Right lobe of liver (tissue), 4 donors: ENCODE measurements at regions not wholly inside any gene's neighbourhood (a gene's known extent, or its start where the extent isn't known, plus 50 kb on each side); places are given as distances from the start of the nearest gene placed in this dataset.

ENCODE experiments used
- CTCF ChIP-seq, 4 donors: fragments of 200-600 bp in 3 of 4; fragments of 450-650 bp in 1 of 4; IDR thresholded peaks; one replicate each; pipeline versions ENCODE4 v1.5.1 to v1.8.0; 2016 to 2022; ENCODE audit warnings: antibody characterized with exemption in 4 of 4, mild to moderate bottlenecking in 2 of 4
- POLR2A ChIP-seq: fragments of 450-650 bp; IDR thresholded peaks from one replicate; pipeline ENCODE4 v1.6.1; 2017; ENCODE audit warnings: antibody characterized with exemption, mild to moderate bottlenecking
- donor health status: DM: no; HTN: no; CAD: no.
- donor health status: DM: no; HTN: no; CAD: no.
- donor health status: DM: no; HTN: yes; CAD: no.

DNA sequence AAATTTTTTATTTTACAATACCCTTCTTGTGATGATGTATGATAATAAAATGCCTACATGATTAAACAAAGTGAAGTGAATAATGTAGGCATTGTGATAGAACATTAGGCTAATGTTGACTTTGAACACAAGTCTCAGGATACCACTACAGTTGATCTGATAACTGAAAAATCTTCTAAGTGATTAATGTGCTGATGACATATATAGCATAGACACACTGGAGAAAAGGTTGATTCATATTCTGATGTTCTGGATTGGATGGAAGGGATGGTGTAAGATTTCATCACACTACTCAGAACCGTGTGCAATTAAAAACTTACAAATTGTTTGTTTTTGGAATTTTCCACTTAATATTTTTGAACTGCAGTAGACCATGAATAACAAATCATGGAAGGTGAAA, 738.5 kb downstream of the TECRL start:
- TF ChIP-seq CTCF (IDR thresholded peaks at IDR 0.05) = no peak
- no peak for TF ChIP-seq POLR2A
